ENCODE measurements at regions not wholly inside any gene's neighbourhood (a gene's known extent, or its start where the extent isn't known, plus 50 kb on each side); places are given as distances from the start of the nearest gene placed in this dataset.

- peaks cover 4 to 9% (median 4%) of the 10 kb centered on the region in 3 donors for H3K9me3 Mint-ChIP-seq
- WGBS (ENCODE audit: insufficient coverage), result 71% methylated on average over 1 of the region's 3 CpGs
- H3K27me3 Mint-ChIP-seq, result no peaks in the 10 kb centered on the region
- H3K36me3 Mint-ChIP-seq, result no peaks in the 10 kb centered on the region
- no peak overlapping the region for H3K27ac Mint-ChIP-seq
- CTCF ChIA-PET, result no interaction called here
- H3K27ac ChIP-seq (ENCODE audit: low read length), result no peak overlapping the region
- DNase-seq (no peak), ATAC-seq (replicated peaks in 1 of 4) (no peak)
- POLR2A ChIA-PET, result no interaction called here
- no peaks in the 10 kb centered on the region for H3K36me3 ChIP-seq (ENCODE audit: control insufficient read depth in 2 of 2, extremely low read depth in 1 of 2, insufficient read depth in 1 of 2, low read length in 1 of 2)
- H3K27me3 ChIP-seq (replicated peaks in 1 of 2; ENCODE audit: control insufficient read depth in 2 of 2, extremely low read depth in 1 of 2, insufficient read depth in 2 of 2, low read length in 1 of 2), result no peaks in the 10 kb centered on the region
- H3K9me3 ChIP-seq, result no peaks in the 10 kb centered on the region
- no peaks in the 10 kb centered on the region for H3K4me1 ChIP-seq (ENCODE audit: control insufficient read depth in 1 of 2, extremely low read depth in 1 of 2, insufficient read depth in 2 of 2, low read length in 2 of 2)
- H3K4me3 Mint-ChIP-seq, result no peak overlapping the region
- H3K4me3 ChIP-seq (ENCODE audit: control insufficient read depth in 1 of 2, extremely low read depth in 1 of 2, low read length in 1 of 2), result no peak overlapping the region
- no peaks in the 10 kb centered on the region for H3K4me1 Mint-ChIP-seq
Measured at GRCh38 chr16:65473699-65474098, 351.8 kb upstream of the CDH11 start.

- no peaks in the 10 kb centered on the region for H3K4me1 ChIP-seq (ENCODE audit: control insufficient read depth in 1 of 2, extremely low read depth in 1 of 2, insufficient read depth in 2 of 2, low read length in 2 of 2)
- no CpG with 5 or more reads among the region's 2 CpGs for WGBS (ENCODE audit: insufficient coverage)
- no peak overlapping the region for H3K4me3 Mint-ChIP-seq
- H3K9me3 ChIP-seq, result no peaks in the 10 kb centered on the region
- no peak overlapping the region for H3K27ac ChIP-seq (ENCODE audit: low read length)
- H3K27me3 Mint-ChIP-seq, result no peaks in the 10 kb centered on the region
- POLR2A ChIA-PET, result no interaction called here
- H3K4me3 ChIP-seq (ENCODE audit: control insufficient read depth in 1 of 2, extremely low read depth in 1 of 2, low read length in 1 of 2), result no peak overlapping the region
- no peaks in the 10 kb centered on the region for H3K36me3 Mint-ChIP-seq
- H3K27me3 ChIP-seq (replicated peaks in 1 of 2; ENCODE audit: control insufficient read depth in 2 of 2, extremely low read depth in 1 of 2, insufficient read depth in 2 of 2, low read length in 1 of 2), result no peaks in the 10 kb centered on the region
- DNase-seq, result no peak
- H3K9me3 Mint-ChIP-seq, result peaks cover 0 to 8% (median 0%) of the 10 kb centered on the region in 3 donors
- H3K36me3 ChIP-seq (ENCODE audit: control insufficient read depth in 2 of 2, extremely low read depth in 1 of 2, insufficient read depth in 1 of 2, low read length in 1 of 2), result no peaks in the 10 kb centered on the region
- no peaks in the 10 kb centered on the region for H3K4me1 Mint-ChIP-seq
- H3K27ac Mint-ChIP-seq, result no peak overlapping the region
- CTCF ChIA-PET, result no interaction called here
- no peak for ATAC-seq (replicated peaks in 1 of 4)
Measured at GRCh38 chr16:65469116-65469515, 347.3 kb upstream of the CDH11 start.

- H3K4me3 ChIP-seq (ENCODE audit: control insufficient read depth in 1 of 2, extremely low read depth in 1 of 2, low read length in 1 of 2), result no peak overlapping the region
- ATAC-seq (replicated peaks in 1 of 4) (no peak), DNase-seq (no peak)
- no peak overlapping the region for H3K27ac ChIP-seq (ENCODE audit: low read length)
- H3K27me3 ChIP-seq (replicated peaks in 1 of 2; ENCODE audit: control insufficient read depth in 2 of 2, extremely low read depth in 1 of 2, insufficient read depth in 2 of 2, low read length in 1 of 2), result peaks cover 0 to 2% of the 10 kb centered on the region in 2 experiments
- Mint-ChIP-seq H3K27ac (no peak overlapping the region), H3K27me3 (no peaks in the 10 kb centered on the region), H3K9me3 (peaks cover 0 to 8% (median 0%) of the 10 kb centered on the region in 3 donors), H3K4me1 (no peaks in the 10 kb centered on the region), H3K4me3 (no peak overlapping the region), H3K36me3 (no peaks in the 10 kb centered on the region)
- H3K9me3 ChIP-seq, result no peaks in the 10 kb centered on the region
- no peaks in the 10 kb centered on the region for H3K36me3 ChIP-seq (ENCODE audit: control insufficient read depth in 2 of 2, extremely low read depth in 1 of 2, insufficient read depth in 1 of 2, low read length in 1 of 2)
- WGBS (ENCODE audit: insufficient coverage), result no CpG with 5 or more reads among the region's 1 CpG
- POLR2A ChIA-PET, result no interaction called here
- CTCF ChIA-PET, result no interaction called here
- no peaks in the 10 kb centered on the region for H3K4me1 ChIP-seq (ENCODE audit: control insufficient read depth in 1 of 2, extremely low read depth in 1 of 2, insufficient read depth in 2 of 2, low read length in 2 of 2)
Measured at GRCh38 chr16:65468133-65468532, 346.3 kb upstream of the CDH11 start.

- Histone ChIP-seq H3K36me3 (ENCODE audit: control insufficient read depth in 2 of 2, extremely low read depth in 1 of 2, insufficient read depth in 1 of 2, low read length in 1 of 2) (no peaks in the 10 kb centered on the region), H3K4me3 (ENCODE audit: control insufficient read depth in 1 of 2, extremely low read depth in 1 of 2, low read length in 1 of 2) (no peak overlapping the region), H3K4me1 (ENCODE audit: control insufficient read depth in 1 of 2, extremely low read depth in 1 of 2, insufficient read depth in 2 of 2, low read length in 2 of 2) (no peaks in the 10 kb centered on the region), H3K9me3 (no peaks in the 10 kb centered on the region), H3K27ac (ENCODE audit: low read length) (no peak overlapping the region), H3K27me3 (replicated peaks in 1 of 2; ENCODE audit: control insufficient read depth in 2 of 2, extremely low read depth in 1 of 2, insufficient read depth in 2 of 2, low read length in 1 of 2) (peaks cover 0 to 2% of the 10 kb centered on the region in 2 experiments)
- H3K9me3 Mint-ChIP-seq, result peaks cover 6 to 22% (median 8%) of the 10 kb centered on the region in 3 donors
- 51% methylated on average over 3 of the region's 3 CpGs for WGBS (ENCODE audit: insufficient coverage)
- no peak for ATAC-seq (replicated peaks in 1 of 4)
- no peaks in the 10 kb centered on the region for H3K27me3 Mint-ChIP-seq
- no peak overlapping the region for H3K4me3 Mint-ChIP-seq
- CTCF ChIA-PET, result no interaction called here
- POLR2A ChIA-PET, result no interaction called here
- no peak for DNase-seq
- H3K36me3 Mint-ChIP-seq, result no peaks in the 10 kb centered on the region
- H3K27ac Mint-ChIP-seq, result no peak overlapping the region
- H3K4me1 Mint-ChIP-seq, result no peaks in the 10 kb centered on the region
Measured at GRCh38 chr16:65463652-65464260, 341.9 kb upstream of the CDH11 start.

DNA sequence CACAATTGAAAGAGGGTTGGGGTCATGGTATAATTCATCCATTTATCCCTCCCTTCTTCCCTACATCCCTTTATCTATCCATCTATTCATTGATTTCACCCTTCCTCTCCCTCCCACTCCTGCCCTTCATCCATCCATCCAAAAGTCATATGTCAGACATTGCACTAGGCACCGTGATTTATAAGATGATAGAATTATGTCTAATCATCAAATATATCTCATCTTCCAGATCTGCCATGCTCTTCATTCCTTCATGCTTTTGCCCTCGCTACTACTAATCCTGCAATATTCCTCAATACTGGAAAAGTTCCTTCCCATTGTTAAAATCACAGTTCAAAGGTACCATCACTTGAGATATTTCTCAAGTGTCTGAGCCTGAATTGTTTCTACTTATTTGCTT, 335.2 kb upstream of the CDH11 start:
- 86% methylated on average over 1 of the region's 2 CpGs for WGBS (ENCODE audit: insufficient coverage)
- Histone ChIP-seq H3K27ac (ENCODE audit: low read length) (no peak overlapping the region), H3K4me1 (ENCODE audit: control insufficient read depth in 1 of 2, extremely low read depth in 1 of 2, insufficient read depth in 2 of 2, low read length in 2 of 2) (no peaks in the 10 kb centered on the region), H3K27me3 (replicated peaks in 1 of 2; ENCODE audit: control insufficient read depth in 2 of 2, extremely low read depth in 1 of 2, insufficient read depth in 2 of 2, low read length in 1 of 2) (no peaks in the 10 kb centered on the region), H3K9me3 (no peaks in the 10 kb centered on the region), H3K36me3 (ENCODE audit: control insufficient read depth in 2 of 2, extremely low read depth in 1 of 2, insufficient read depth in 1 of 2, low read length in 1 of 2) (no peaks in the 10 kb centered on the region), H3K4me3 (ENCODE audit: control insufficient read depth in 1 of 2, extremely low read depth in 1 of 2, low read length in 1 of 2) (no peak overlapping the region)
- Mint-ChIP-seq H3K4me3 (no peak overlapping the region), H3K9me3 (peaks cover 7 to 27% (median 12%) of the 10 kb centered on the region in 3 donors), H3K4me1 (no peaks in the 10 kb centered on the region), H3K36me3 (no peaks in the 10 kb centered on the region), H3K27me3 (no peaks in the 10 kb centered on the region), H3K27ac (no peak overlapping the region)
- ATAC-seq (replicated peaks in 1 of 4), result no peak
- no peak for DNase-seq
- ChIA-PET CTCF (no interaction called here), POLR2A (no interaction called here)

DNA sequence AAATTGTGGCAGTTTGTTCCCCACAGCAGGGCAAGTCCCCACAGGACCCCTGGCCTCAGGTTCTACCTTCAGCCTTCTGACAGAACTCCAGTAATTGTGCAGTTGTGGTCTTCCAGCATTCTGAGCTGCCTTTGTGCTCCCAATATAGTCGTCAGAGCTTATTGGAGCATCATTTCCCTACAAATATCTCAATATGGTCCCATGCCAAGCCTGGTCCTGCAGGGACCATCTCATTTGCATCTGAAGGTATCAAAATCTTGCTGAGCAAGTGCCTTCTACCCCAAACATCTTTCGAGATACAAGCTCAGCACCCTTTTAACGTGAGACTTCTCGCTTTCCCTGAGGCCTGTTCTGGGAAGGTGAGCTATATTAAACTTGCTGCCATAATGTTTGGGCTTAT, 333.9 kb upstream of the CDH11 start:
- no peaks in the 10 kb centered on the region for H3K27me3 Mint-ChIP-seq
- WGBS (ENCODE audit: insufficient coverage), result 63% methylated on average over 1 of the region's 4 CpGs
- POLR2A ChIA-PET, result no interaction called here
- H3K36me3 Mint-ChIP-seq, result no peaks in the 10 kb centered on the region
- Histone ChIP-seq H3K36me3 (ENCODE audit: control insufficient read depth in 2 of 2, extremely low read depth in 1 of 2, insufficient read depth in 1 of 2, low read length in 1 of 2) (no peaks in the 10 kb centered on the region), H3K27ac (ENCODE audit: low read length) (no peak overlapping the region), H3K27me3 (replicated peaks in 1 of 2; ENCODE audit: control insufficient read depth in 2 of 2, extremely low read depth in 1 of 2, insufficient read depth in 2 of 2, low read length in 1 of 2) (no peaks in the 10 kb centered on the region), H3K9me3 (no peaks in the 10 kb centered on the region), H3K4me1 (ENCODE audit: control insufficient read depth in 1 of 2, extremely low read depth in 1 of 2, insufficient read depth in 2 of 2, low read length in 2 of 2) (no peaks in the 10 kb centered on the region), H3K4me3 (ENCODE audit: control insufficient read depth in 1 of 2, extremely low read depth in 1 of 2, low read length in 1 of 2) (no peak overlapping the region)
- CTCF ChIA-PET, result no interaction called here
- peaks cover 7 to 20% (median 19%) of the 10 kb centered on the region in 3 donors for H3K9me3 Mint-ChIP-seq
- no peak overlapping the region for H3K27ac Mint-ChIP-seq
- H3K4me1 Mint-ChIP-seq, result no peaks in the 10 kb centered on the region
- no peak overlapping the region for H3K4me3 Mint-ChIP-seq
- ATAC-seq (replicated peaks in 1 of 4) (no peak), DNase-seq (no peak)

GRCh38 chr16:65453646-65454045, 331.8 kb upstream of the CDH11 start:
- Mint-ChIP-seq H3K4me3 (no peak overlapping the region), H3K36me3 (no peaks in the 10 kb centered on the region), H3K27ac (no peak overlapping the region), H3K9me3 (peaks cover 9 to 34% (median 23%) of the 10 kb centered on the region in 3 donors), H3K4me1 (no peaks in the 10 kb centered on the region), H3K27me3 (no peaks in the 10 kb centered on the region)
- WGBS (ENCODE audit: insufficient coverage), result 83% methylated on average over 1 of the region's 2 CpGs
- Histone ChIP-seq H3K4me3 (ENCODE audit: control insufficient read depth in 1 of 2, extremely low read depth in 1 of 2, low read length in 1 of 2) (no peak overlapping the region), H3K36me3 (ENCODE audit: control insufficient read depth in 2 of 2, extremely low read depth in 1 of 2, insufficient read depth in 1 of 2, low read length in 1 of 2) (no peaks in the 10 kb centered on the region), H3K9me3 (no peaks in the 10 kb centered on the region), H3K27me3 (replicated peaks in 1 of 2; ENCODE audit: control insufficient read depth in 2 of 2, extremely low read depth in 1 of 2, insufficient read depth in 2 of 2, low read length in 1 of 2) (no peaks in the 10 kb centered on the region), H3K4me1 (ENCODE audit: control insufficient read depth in 1 of 2, extremely low read depth in 1 of 2, insufficient read depth in 2 of 2, low read length in 2 of 2) (no peaks in the 10 kb centered on the region), H3K27ac (ENCODE audit: low read length) (no peak overlapping the region)
- ChIA-PET CTCF (no interaction called here), POLR2A (no interaction called here)
- no peak for ATAC-seq (replicated peaks in 1 of 4)
- no peak for DNase-seq

Data from T-cell (primary cell).